Renal cortical epithelial cell (primary cell): ENCODE measurements at regions not wholly inside any gene's neighbourhood (a gene's known extent, or its start where the extent isn't known, plus 50 kb on each side); places are given as distances from the start of the nearest gene placed in this dataset.
A peak's percentile ranks its signal among the peaks of the same experiment; 100 is the strongest.
"Not testable (repeated sequence)": the region's sequence is repeated elsewhere in the genome, so short reads cannot be mapped to it uniquely, and the experiment has no call there.

Source experiments
- DNase-seq: peaks from one replicate; pipeline ENCODE4 v3.0.0-alpha.2; 2011; ENCODE audit warnings: low read depth

GRCh38 chr12:59149995-59150642, 229.8 kb upstream of the LRIG3 start:
- DNase-seq: peak; percentile 87

- DNase-seq: no peak
Measured at GRCh38 chr12:59147791-59148190, 227.5 kb upstream of the LRIG3 start.

GRCh38 chr12:59142183-59142790, 222.0 kb upstream of the LRIG3 start:
- DNase-seq: peak; percentile 8

GRCh38 chr12:59134750-59135149, 214.4 kb upstream of the LRIG3 start:
- no peak for DNase-seq

GRCh38 chr12:59131462-59131861, 211.2 kb upstream of the LRIG3 start:
- DNase-seq: no peak

GRCh38 chr12:59122784-59123183, 202.5 kb upstream of the LRIG3 start:
- DNase-seq: no peak

- no peak for DNase-seq
Measured at GRCh38 chr12:59121451-59121850, 201.1 kb upstream of the LRIG3 start.

- peak; percentile 61 for DNase-seq
Measured at GRCh38 chr12:59119676-59120075, 199.4 kb upstream of the LRIG3 start.

GRCh38 chr12:59118356-59118755, 198.1 kb upstream of the LRIG3 start:
- DNase-seq: no peak

GRCh38 chr12:59115995-59116394, 195.7 kb upstream of the LRIG3 start:
- DNase-seq: no peak

GRCh38 chr12:59115526-59115925, 195.2 kb upstream of the LRIG3 start:
- DNase-seq: no peak

- peak; percentile 74 for DNase-seq
Measured at GRCh38 chr12:59113831-59114615, 193.7 kb upstream of the LRIG3 start.

GRCh38 chr12:59111851-59112250, 191.5 kb upstream of the LRIG3 start:
- DNase-seq: no peak

- DNase-seq: not testable (repeated sequence)
Measured at GRCh38 chr12:59108516-59108915, 188.2 kb upstream of the LRIG3 start.

GRCh38 chr12:59100585-59100984, 180.3 kb upstream of the LRIG3 start:
- no peak for DNase-seq

GRCh38 chr12:59097876-59098275, 177.6 kb upstream of the LRIG3 start:
- no peak for DNase-seq

GRCh38 chr12:59096246-59096645, 175.9 kb upstream of the LRIG3 start:
- no peak for DNase-seq

GRCh38 chr12:59093073-59093772, 172.9 kb upstream of the LRIG3 start:
- DNase-seq: no peak

- DNase-seq: no peak
Measured at GRCh38 chr12:59088673-59089072, 168.4 kb upstream of the LRIG3 start.

- DNase-seq: no peak
Measured at GRCh38 chr12:59087691-59088090, 167.4 kb upstream of the LRIG3 start.

- no peak for DNase-seq
Measured at GRCh38 chr12:59087077-59087673, 166.9 kb upstream of the LRIG3 start.

- DNase-seq: no peak
Measured at GRCh38 chr12:59086126-59086525, 165.8 kb upstream of the LRIG3 start.
